ENCODE measurements at regions not wholly inside any gene's neighbourhood (a gene's known extent, or its start where the extent isn't known, plus 50 kb on each side); places are given as distances from the start of the nearest gene placed in this dataset.
"Not testable (repeated sequence)": the region's sequence is repeated elsewhere in the genome, so short reads cannot be mapped to it uniquely, and the experiment has no call there.

DNA sequence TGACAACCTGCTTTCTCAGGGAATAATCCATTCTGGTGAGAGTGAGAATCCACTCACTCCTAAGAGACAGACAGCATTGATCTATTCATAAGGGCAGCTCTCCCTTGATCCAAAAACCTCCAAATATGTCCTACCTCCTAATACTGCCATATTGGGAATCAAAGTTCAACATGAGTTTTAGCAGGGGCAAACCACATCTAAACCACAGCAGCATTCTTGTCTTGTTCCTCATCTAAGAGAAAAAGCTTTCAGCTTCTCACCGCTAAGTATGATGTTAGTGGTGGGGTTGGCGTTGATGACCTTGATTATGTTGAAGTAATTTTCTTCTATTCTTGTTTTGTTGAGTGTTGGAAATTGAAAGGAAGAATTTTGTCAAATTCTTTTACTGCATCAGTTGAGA lies 69.6 kb downstream of the SERTM2 start:
- DNase-seq (ENCODE audit: low read depth), result peak; percentile 37

DNA sequence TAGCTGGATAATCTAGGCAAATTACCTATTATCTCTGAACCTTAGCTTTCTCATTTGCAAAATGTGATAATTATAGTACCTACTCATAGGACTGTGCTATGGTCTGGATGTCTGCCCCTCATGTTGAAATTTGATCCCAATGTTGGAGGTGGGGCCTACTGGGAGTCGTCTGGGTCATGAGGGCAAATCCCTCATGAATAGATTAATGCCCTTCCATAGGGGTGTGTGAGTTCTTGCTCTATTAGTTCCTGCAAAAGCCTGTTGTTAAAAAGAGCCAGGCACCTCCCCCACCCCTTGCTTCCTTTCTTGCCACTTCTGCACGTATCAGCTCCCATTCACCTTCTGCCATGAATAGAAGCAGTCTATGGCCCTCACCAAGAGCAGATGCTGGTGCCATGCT lies 73.9 kb downstream of the SERTM2 start:
- DNase-seq (ENCODE audit: low read depth), result no peak

DNA sequence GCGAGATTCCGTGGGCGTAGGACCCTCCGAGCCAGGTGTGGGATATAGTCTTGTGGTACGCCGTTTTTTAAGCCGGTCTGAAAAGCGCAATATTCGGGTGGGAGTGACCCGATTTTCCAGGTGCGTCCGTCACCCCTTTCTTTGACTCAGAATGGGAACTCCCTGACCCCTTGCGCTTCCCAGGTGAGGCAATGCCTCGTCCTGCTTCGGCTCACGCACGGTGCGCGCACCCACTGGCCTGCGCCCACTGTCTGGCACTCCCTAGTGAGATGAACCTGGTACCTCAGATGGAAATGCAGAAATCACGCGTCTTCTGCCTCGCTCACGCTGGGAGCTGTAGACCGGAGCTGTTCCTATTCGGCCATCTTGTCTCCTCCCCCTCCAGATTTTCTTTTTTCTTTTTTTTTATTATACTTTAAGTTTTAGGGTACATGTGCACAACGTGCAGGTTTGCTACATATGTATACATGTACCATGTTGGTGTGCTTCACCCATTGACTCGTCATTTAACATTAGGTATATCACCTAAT lies 83.0 kb downstream of the SERTM2 start:
- not testable (repeated sequence) for DNase-seq (ENCODE audit: low read depth)

DNA sequence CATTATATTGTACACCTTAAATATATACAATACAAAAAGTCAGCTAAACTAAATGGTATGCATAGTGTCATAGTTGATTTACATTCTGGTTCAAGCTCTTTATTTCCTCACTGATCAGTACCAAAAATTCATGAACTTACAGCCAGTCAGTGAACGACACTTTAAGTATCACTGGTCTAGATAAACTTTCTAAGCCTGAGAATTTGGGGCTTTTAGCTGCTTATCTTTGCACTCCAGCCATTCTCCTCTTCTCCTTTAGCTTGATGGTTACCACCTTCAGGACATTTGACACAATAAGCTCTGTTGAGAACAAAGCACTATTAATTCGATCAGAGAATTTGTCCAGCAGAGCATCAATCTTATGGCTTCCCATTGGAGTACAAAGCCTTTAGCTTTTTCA lies 83.0 kb upstream of the ALG13 start:
- DNase-seq (ENCODE audit: low read depth), result no peak

DNA sequence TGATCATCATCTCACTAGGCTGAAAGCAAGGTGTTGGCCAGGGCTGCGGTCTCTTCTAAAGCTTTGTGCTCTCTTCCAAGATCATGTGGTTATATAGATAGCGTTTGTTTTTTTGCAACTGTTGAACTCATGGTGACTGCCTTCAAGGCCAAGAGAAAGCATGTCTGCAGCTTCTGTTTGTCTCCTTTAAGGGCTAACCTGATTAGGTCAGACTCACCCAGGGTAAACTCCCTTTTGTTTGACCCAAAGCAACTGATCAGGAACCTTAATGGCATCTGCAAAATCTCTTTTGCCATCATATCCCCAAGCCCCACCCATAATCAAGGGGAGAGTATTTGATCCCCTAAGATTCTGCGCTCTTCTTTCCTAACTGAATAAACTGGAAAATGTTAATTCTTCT lies 72.2 kb upstream of the ALG13 start:
- no peak for DNase-seq (ENCODE audit: low read depth)

DNA sequence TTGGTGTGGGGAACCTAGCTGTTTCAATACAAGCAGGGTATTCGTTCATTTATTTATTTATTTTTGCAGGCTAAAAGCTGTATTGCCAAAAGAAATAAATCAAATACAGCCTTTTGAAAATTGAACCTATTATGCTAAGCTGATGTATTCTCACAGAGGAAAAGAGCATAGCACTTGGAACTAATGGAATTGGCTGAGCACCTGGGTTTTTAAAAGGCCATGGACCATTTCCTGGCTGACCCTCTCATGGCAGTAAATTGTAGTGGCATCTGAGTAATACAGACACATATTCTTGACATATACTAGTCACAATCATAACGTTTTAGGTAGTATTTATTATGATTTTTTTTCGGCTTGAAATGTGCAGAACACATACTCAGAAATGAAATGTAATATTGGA lies 71.8 kb upstream of the ALG13 start:
- DNase-seq (ENCODE audit: low read depth), result no peak

DNA sequence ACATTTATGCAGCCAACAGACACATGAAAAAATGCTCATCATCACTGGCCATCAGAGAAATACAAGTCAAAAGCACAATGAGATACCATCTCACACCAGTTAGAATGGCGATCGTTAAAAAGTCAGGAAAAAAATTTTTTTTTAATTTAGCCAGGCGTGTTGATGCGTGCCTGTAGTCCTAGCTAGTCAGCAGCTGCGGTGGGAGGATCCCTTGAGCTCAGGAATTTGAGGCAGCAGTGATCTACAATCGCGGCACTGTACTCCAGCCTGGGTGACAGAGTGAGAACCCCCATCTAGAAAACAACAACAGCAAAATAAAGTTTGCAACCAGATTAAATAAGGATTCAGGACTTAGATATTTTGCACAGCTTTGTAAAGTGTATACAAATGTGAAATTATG lies 65.7 kb upstream of the ALG13 start:
- DNase-seq (ENCODE audit: low read depth), result no peak

DNA sequence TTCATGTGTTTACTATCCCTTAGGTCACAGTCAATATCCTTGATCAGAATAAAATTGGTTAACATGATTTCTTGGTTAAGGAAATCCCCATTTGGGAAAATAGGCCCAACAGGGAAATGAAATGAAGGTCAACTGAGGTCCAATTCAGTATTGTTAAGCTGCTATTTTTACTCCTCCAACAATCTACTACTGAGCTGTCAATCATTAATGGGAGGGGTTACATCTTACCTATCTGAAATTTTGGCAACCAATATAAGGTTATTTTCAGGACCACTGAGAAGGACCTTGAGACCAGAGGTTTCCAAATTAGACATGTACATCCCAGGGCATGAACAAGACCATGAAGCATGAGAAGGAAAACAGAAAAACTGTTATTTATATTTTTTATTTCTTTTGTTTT lies 64.2 kb upstream of the ALG13 start:
- DNase-seq (ENCODE audit: low read depth), result no peak

DNA sequence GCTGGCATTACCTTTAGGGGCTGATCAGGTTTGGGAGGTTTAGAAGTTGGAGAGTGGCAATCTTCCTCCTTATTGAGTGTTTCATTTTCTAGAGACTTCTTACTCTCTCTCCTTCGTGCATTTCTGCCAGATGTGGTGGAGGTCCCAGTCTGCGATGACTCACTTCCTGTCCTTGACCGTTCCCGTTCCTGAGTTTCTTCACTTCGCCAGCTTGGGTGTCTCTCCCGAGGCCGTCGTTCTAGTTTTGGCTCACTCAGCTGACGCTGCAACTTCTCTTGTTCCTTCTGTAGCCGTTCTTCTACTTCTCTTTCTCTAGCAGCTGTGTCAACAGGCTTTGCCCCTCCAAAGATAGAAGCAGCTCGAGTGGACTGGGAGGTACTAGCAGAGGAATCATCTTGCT lies 60.9 kb upstream of the ALG13 start:
- not testable (repeated sequence) for DNase-seq (ENCODE audit: low read depth)

DNA sequence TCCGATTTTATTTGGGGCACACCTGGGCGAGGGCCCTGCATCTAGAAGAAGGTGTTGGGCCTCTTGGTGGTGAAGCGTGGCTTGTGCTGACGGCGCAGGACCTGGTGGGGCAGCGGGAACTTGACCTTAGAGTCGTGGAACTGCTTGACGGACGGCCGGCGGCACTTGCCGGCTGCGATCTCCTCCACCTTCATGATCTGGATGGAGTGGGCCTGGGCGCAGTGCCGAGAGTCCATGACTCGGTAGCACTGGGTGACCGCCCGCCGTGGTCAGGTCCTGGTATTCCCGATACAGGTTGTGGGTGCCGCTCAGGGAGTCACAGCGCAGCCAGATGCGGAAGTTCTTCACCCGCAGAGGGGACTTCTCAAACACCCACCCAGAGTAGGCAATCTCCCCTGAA lies 56.8 kb upstream of the ALG13 start:
- no peak for DNase-seq (ENCODE audit: low read depth)

DNA sequence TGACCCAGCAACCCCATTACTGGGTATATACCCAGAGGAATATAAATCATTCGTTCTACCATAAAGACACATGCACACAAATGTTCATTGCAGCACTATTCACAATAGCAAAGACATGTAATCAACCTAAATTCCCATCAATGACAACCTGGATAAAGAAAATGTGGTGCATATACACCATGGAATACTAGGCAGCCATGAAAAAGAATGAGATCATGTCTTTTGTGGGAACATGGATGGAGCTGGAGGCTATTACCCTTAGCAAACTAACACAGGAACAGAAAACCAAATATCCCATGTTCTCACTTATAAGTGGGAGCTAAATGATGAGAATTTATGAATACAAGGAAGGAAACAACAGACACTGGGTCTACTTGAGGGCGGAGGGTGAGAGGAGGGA lies 53.7 kb upstream of the ALG13 start:
- DNase-seq (ENCODE audit: low read depth), result not testable (repeated sequence)

Measured in renal cortical epithelial cell (primary cell).